ENCODE measurements at regions not wholly inside any gene's neighbourhood (a gene's known extent, or its start where the extent isn't known, plus 50 kb on each side); places are given as distances from the start of the nearest gene placed in this dataset.

GRCh38 chr22:48567213-48567975 is 1260.3 kb downstream of the BRD1 start:
- no peak for DNase-seq

GRCh38 chr22:48566741-48567140 is 1260.9 kb downstream of the BRD1 start:
- no peak for DNase-seq

GRCh38 chr22:48565901-48566501 is 1261.7 kb downstream of the BRD1 start:
- no peak for DNase-seq

- no peak for DNase-seq
Measured at GRCh38 chr22:48564995-48565394, 1262.7 kb downstream of the BRD1 start.

GRCh38 chr22:48563966-48564330 is 1263.7 kb downstream of the BRD1 start:
- DNase-seq, result no peak

GRCh38 chr22:48563118-48563965 is 1264.3 kb downstream of the BRD1 start:
- no peak for DNase-seq

- DNase-seq, result no peak
Measured at GRCh38 chr22:48561676-48562075, 1266.0 kb downstream of the BRD1 start.

- no peak for DNase-seq
Measured at GRCh38 chr22:48560836-48561235, 1266.8 kb downstream of the BRD1 start.

GRCh38 chr22:48560389-48560751 is 1267.3 kb downstream of the BRD1 start:
- no peak for DNase-seq

GRCh38 chr22:48559647-48560388 is 1267.9 kb downstream of the BRD1 start:
- no peak for DNase-seq

- DNase-seq, result no peak
Measured at GRCh38 chr22:48558606-48559402, 1268.9 kb downstream of the BRD1 start.

- no peak for DNase-seq
Measured at GRCh38 chr22:48558016-48558415, 1269.7 kb downstream of the BRD1 start.

- no peak for DNase-seq
Measured at GRCh38 chr22:48557473-48557872, 1270.2 kb downstream of the BRD1 start.

GRCh38 chr22:48556751-48557150 is 1270.9 kb downstream of the BRD1 start:
- DNase-seq, result no peak

GRCh38 chr22:48556222-48556621 is 1271.5 kb downstream of the BRD1 start:
- no peak for DNase-seq

- no peak for DNase-seq
Measured at GRCh38 chr22:48555606-48556005, 1272.1 kb downstream of the BRD1 start.

GRCh38 chr22:48554893-48555572 is 1272.6 kb downstream of the BRD1 start:
- no peak for DNase-seq

GRCh38 chr22:48553694-48554308 is 1273.9 kb downstream of the BRD1 start:
- no peak for DNase-seq

GRCh38 chr22:48553119-48553518 is 1274.6 kb downstream of the BRD1 start:
- no peak for DNase-seq

- no peak for DNase-seq
Measured at GRCh38 chr22:48551716-48552268, 1275.9 kb downstream of the BRD1 start.

GRCh38 chr22:48551061-48551460 is 1276.6 kb downstream of the BRD1 start:
- no peak for DNase-seq

Data from NCI-H187 (cell line).